Neural cell (in vitro differentiated cells): ENCODE measurements at regions not wholly inside any gene's neighbourhood (a gene's known extent, or its start where the extent isn't known, plus 50 kb on each side); places are given as distances from the start of the nearest gene placed in this dataset.

Source experiments
- CTCF ChIP-seq: fragments of 450-650 bp; IDR thresholded peaks from 2 replicates; pipeline ENCODE4 v1.5.1; 2014; ENCODE audit warnings: antibody characterized with exemption, mild to moderate bottlenecking, moderate library complexity; ENCODE audit not compliant: poor library complexity, severe bottlenecking
- EP300 ChIP-seq: fragments of 450-650 bp; conservative IDR thresholded peaks from 2 replicates; pipeline ENCODE4 v1.6.1; 2014; ENCODE audit warnings: antibody characterized with exemption, mild to moderate bottlenecking, moderate library complexity; ENCODE audit not compliant: poor library complexity, severe bottlenecking
- EZH2 ChIP-seq: fragments of 200-600, 300-800 bp; shearing (Covaris generic), sonication (generic); IDR thresholded peaks from 2 replicates; pipeline ENCODE4 v1.6.1; 2014; ENCODE audit warnings: antibody characterized with exemption, low read length, borderline replicate concordance, mild to moderate bottlenecking; ENCODE audit not compliant: insufficient read depth, poor library complexity, severe bottlenecking
- REST ChIP-seq: IDR thresholded peaks from 2 replicates; pipeline ENCODE4 v1.6.1; 2012; ENCODE audit warnings: borderline replicate concordance
- SMC3 ChIP-seq: fragments of 450-650 bp; conservative IDR thresholded peaks from 2 replicates; pipeline ENCODE4 v1.6.1; 2014; ENCODE audit warnings: antibody characterized with exemption, mild to moderate bottlenecking, moderate library complexity; ENCODE audit not compliant: poor library complexity
- TAF1 ChIP-seq: IDR thresholded peaks from 2 replicates; pipeline ENCODE4 v1.6.1; 2012; ENCODE audit warnings: low read depth

- TF ChIP-seq CTCF, result no peak
- no peak for TF ChIP-seq SMC3
- TF ChIP-seq EZH2, result no peak
- TF ChIP-seq EP300, result no peak
- TF ChIP-seq TAF1, result no peak
- no peak for TF ChIP-seq REST
Observed at GRCh38 chr9:30301271-30301963, 2083.0 kb upstream of the ACO1 start.
